ENCODE measurements at regions not wholly inside any gene's neighbourhood (a gene's known extent, or its start where the extent isn't known, plus 50 kb on each side); places are given as distances from the start of the nearest gene placed in this dataset.

- Histone ChIP-seq H3K9me3 (ENCODE audit: control insufficient read depth in 4 of 4, insufficient read depth in 3 of 4, low read length in 3 of 4) (peaks cover 0 to 3% (median 0%) of the 10 kb centered on the region in 4 donors), H3K27me3 (ENCODE audit: control insufficient read depth in 3 of 3, insufficient read depth in 3 of 3, low read length in 2 of 3) (no peaks in the 10 kb centered on the region), H3K4me3 (no peak overlapping the region), H3K4me1 (ENCODE audit: control insufficient read depth in 5 of 5, insufficient read depth in 5 of 5, low read length in 5 of 5) (peaks cover 0 to 7% (median 2%) of the 10 kb centered on the region in 5 donors), H3K36me3 (ENCODE audit: control insufficient read depth in 4 of 4, insufficient read depth in 4 of 4, low read length in 4 of 4) (no peaks in the 10 kb centered on the region), H3K27ac (ENCODE audit: low read depth in 1 of 2, low read length in 1 of 2) (no peak overlapping the region), H3K9ac (ENCODE audit: insufficient read depth in 1 of 2, low read length in 2 of 2) (no peak overlapping the region)
- TF ChIP-seq CTCF (IDR thresholded peaks at IDR 0.05; ENCODE audit: control extremely low read depth, extremely low read depth), result no peak
- DNase-seq, result no peak
- ATAC-seq (ENCODE audit: insufficient read depth, low FRiP score), result no peak
- 57% methylated on average over 3 of the region's 3 CpGs for WGBS, 2 donors
Observed at GRCh38 chr5:68818870-68819269, 274.9 kb upstream of the SLC30A5 start.

GRCh38 chr5:68821056-68821455 lies 272.8 kb upstream of the SLC30A5 start:
- 90 to 98% methylated on average over 2 of the region's 2 CpGs for WGBS, 2 donors
- H3K9me3 ChIP-seq (ENCODE audit: control insufficient read depth in 4 of 4, insufficient read depth in 3 of 4, low read length in 3 of 4), result no peaks in the 10 kb centered on the region
- H3K27me3 ChIP-seq (ENCODE audit: control insufficient read depth in 3 of 3, insufficient read depth in 3 of 3, low read length in 2 of 3), result no peaks in the 10 kb centered on the region
- H3K27ac ChIP-seq (ENCODE audit: low read depth in 1 of 2, low read length in 1 of 2), result no peak overlapping the region
- H3K36me3 ChIP-seq (ENCODE audit: control insufficient read depth in 4 of 4, insufficient read depth in 4 of 4, low read length in 4 of 4), result no peaks in the 10 kb centered on the region
- peaks cover 0 to 7% (median 2%) of the 10 kb centered on the region in 5 donors for H3K4me1 ChIP-seq (ENCODE audit: control insufficient read depth in 5 of 5, insufficient read depth in 5 of 5, low read length in 5 of 5)
- no peak for DNase-seq
- H3K9ac ChIP-seq (ENCODE audit: insufficient read depth in 1 of 2, low read length in 2 of 2), result no peak overlapping the region
- ATAC-seq (ENCODE audit: insufficient read depth, low FRiP score), result no peak
- TF ChIP-seq CTCF (IDR thresholded peaks at IDR 0.05; ENCODE audit: control extremely low read depth, extremely low read depth), result no peak
- H3K4me3 ChIP-seq, result no peak overlapping the region

GRCh38 chr5:68822796-68823195 lies 271.0 kb upstream of the SLC30A5 start:
- Histone ChIP-seq H3K4me3 (no peak overlapping the region), H3K9ac (ENCODE audit: insufficient read depth in 1 of 2, low read length in 2 of 2) (no peak overlapping the region), H3K9me3 (ENCODE audit: control insufficient read depth in 4 of 4, insufficient read depth in 3 of 4, low read length in 3 of 4) (no peaks in the 10 kb centered on the region), H3K27me3 (ENCODE audit: control insufficient read depth in 3 of 3, insufficient read depth in 3 of 3, low read length in 2 of 3) (no peaks in the 10 kb centered on the region), H3K27ac (ENCODE audit: low read depth in 1 of 2, low read length in 1 of 2) (no peak overlapping the region), H3K4me1 (ENCODE audit: control insufficient read depth in 5 of 5, insufficient read depth in 5 of 5, low read length in 5 of 5) (peaks cover 0 to 7% (median 2%) of the 10 kb centered on the region in 5 donors), H3K36me3 (ENCODE audit: control insufficient read depth in 4 of 4, insufficient read depth in 4 of 4, low read length in 4 of 4) (no peaks in the 10 kb centered on the region)
- ATAC-seq (ENCODE audit: insufficient read depth, low FRiP score) (no peak), DNase-seq (no peak)
- WGBS, 2 donors, result 83 to 86% methylated on average over 1 of the region's 1 CpG
- TF ChIP-seq CTCF (IDR thresholded peaks at IDR 0.05; ENCODE audit: control extremely low read depth, extremely low read depth), result no peak

- no peak overlapping the region for H3K4me3 ChIP-seq
- WGBS, 2 donors, result 88 to 91% methylated on average over 6 of the region's 6 CpGs
- H3K36me3 ChIP-seq (ENCODE audit: control insufficient read depth in 4 of 4, insufficient read depth in 4 of 4, low read length in 4 of 4), result no peaks in the 10 kb centered on the region
- H3K4me1 ChIP-seq (ENCODE audit: control insufficient read depth in 5 of 5, insufficient read depth in 5 of 5, low read length in 5 of 5), result peaks cover 0 to 5% (median 2%) of the 10 kb centered on the region in 5 donors
- DNase-seq, result no peak
- H3K27ac ChIP-seq (ENCODE audit: low read depth in 1 of 2, low read length in 1 of 2), result no peak overlapping the region
- no peaks in the 10 kb centered on the region for H3K9me3 ChIP-seq (ENCODE audit: control insufficient read depth in 4 of 4, insufficient read depth in 3 of 4, low read length in 3 of 4)
- ATAC-seq (ENCODE audit: insufficient read depth, low FRiP score), result no peak
- H3K9ac ChIP-seq (ENCODE audit: insufficient read depth in 1 of 2, low read length in 2 of 2), result no peak overlapping the region
- H3K27me3 ChIP-seq (ENCODE audit: control insufficient read depth in 3 of 3, insufficient read depth in 3 of 3, low read length in 2 of 3), result no peaks in the 10 kb centered on the region
- TF ChIP-seq CTCF (IDR thresholded peaks at IDR 0.05; ENCODE audit: control extremely low read depth, extremely low read depth), result no peak
Observed at GRCh38 chr5:68823301-68823700, 270.5 kb upstream of the SLC30A5 start.

Data from lung (tissue), 11 donors.